Parathyroid adenoma (tissue), 2 donors: ENCODE measurements at regions not wholly inside any gene's neighbourhood (a gene's known extent, or its start where the extent isn't known, plus 50 kb on each side); places are given as distances from the start of the nearest gene placed in this dataset.

Experiments used
- H2AFZ ChIP-seq: fragments of 300-600 bp; sonication (generic); one replicate; pipeline ENCODE4 v1.7.0; 2017; ENCODE audit warnings: antibody characterized with exemption, mild to moderate bottlenecking
- H3K27ac ChIP-seq: fragments of 300-600 bp; sonication (generic); one replicate; pipeline ENCODE4 v1.7.0; 2017
- H3K27me3 ChIP-seq: fragments of 300-600 bp; sonication (generic); one replicate; pipeline ENCODE4 v1.7.0; 2017; ENCODE audit warnings: low read length; ENCODE audit not compliant: control insufficient read depth, insufficient read depth
- H3K36me3 ChIP-seq: fragments of 300-600 bp; sonication (generic); one replicate; pipeline ENCODE4 v1.7.0; 2017; ENCODE audit warnings: low read length; ENCODE audit not compliant: control insufficient read depth, insufficient read depth
- H3K4me1 ChIP-seq: fragments of 300-600 bp; sonication (generic); one replicate; pipeline ENCODE4 v1.7.0; 2017; ENCODE audit warnings: control low read depth
- H3K4me2 ChIP-seq: fragments of 300-600 bp; sonication (generic); one replicate; pipeline ENCODE4 v1.7.0; 2017; ENCODE audit warnings: low read length
- H3K4me3 ChIP-seq: fragments of 300-600 bp; sonication (generic); one replicate; pipeline ENCODE4 v1.7.0; 2017; ENCODE audit warnings: low read depth, low read length
- H3K79me2 ChIP-seq: fragments of 300-600 bp; sonication (generic); one replicate; pipeline ENCODE4 v1.7.0; 2017; ENCODE audit warnings: control low read depth
- H3K9ac ChIP-seq: fragments of 300-600 bp; sonication (generic); one replicate; pipeline ENCODE4 v1.7.0; 2017; ENCODE audit warnings: mild to moderate bottlenecking
- H3K9me3 ChIP-seq: fragments of 300-600 bp; sonication (generic); one replicate; pipeline ENCODE4 v1.7.0; 2017; ENCODE audit warnings: low read length; ENCODE audit not compliant: control insufficient read depth
- CTCF ChIP-seq: fragments of 300-600 bp; sonication (generic); IDR thresholded peaks from one replicate; pipeline ENCODE4 v1.7.0; 2017; ENCODE audit warnings: antibody characterized with exemption, mild to moderate bottlenecking
- donor health status: primary hyperparathyroidism.

GRCh38 chr13:103726808-103727207 lies 660.6 kb upstream of the SLC10A2 start:
- H3K27ac ChIP-seq: no peak overlapping the region
- peaks cover 2% of the 10 kb centered on the region for H3K4me1 ChIP-seq
- no peak overlapping the region for H3K4me2 ChIP-seq
- no peaks in the 10 kb centered on the region for H3K79me2 ChIP-seq
- H3K4me3 ChIP-seq: no peak overlapping the region
- no peaks in the 10 kb centered on the region for H3K9me3 ChIP-seq
- H2AFZ ChIP-seq: no peak overlapping the region
- no peaks in the 10 kb centered on the region for H3K36me3 ChIP-seq
- no peaks in the 10 kb centered on the region for H3K27me3 ChIP-seq
- TF ChIP-seq CTCF: no peak
- no peak overlapping the region for H3K9ac ChIP-seq

- H3K4me1 ChIP-seq: no peaks in the 10 kb centered on the region
Observed at GRCh38 chr13:103716718-103717117, 650.5 kb upstream of the SLC10A2 start.

GRCh38 chr13:103715335-103715734 lies 649.1 kb upstream of the SLC10A2 start:
- H3K4me1 ChIP-seq: no peaks in the 10 kb centered on the region
- no peak overlapping the region for H2AFZ ChIP-seq
- no peaks in the 10 kb centered on the region for H3K9me3 ChIP-seq
- no peaks in the 10 kb centered on the region for H3K79me2 ChIP-seq
- no peak overlapping the region for H3K4me2 ChIP-seq
- H3K9ac ChIP-seq: no peak overlapping the region
- no peaks in the 10 kb centered on the region for H3K36me3 ChIP-seq
- H3K27ac ChIP-seq: no peak overlapping the region
- H3K27me3 ChIP-seq: no peaks in the 10 kb centered on the region
- H3K4me3 ChIP-seq: no peak overlapping the region
- TF ChIP-seq CTCF: no peak

More at GRCh38 chr13:103716718-103717117, 650.5 kb upstream of the SLC10A2 start:
- no peak for TF ChIP-seq CTCF
- H3K4me2 ChIP-seq: no peak overlapping the region
- H3K4me3 ChIP-seq: no peak overlapping the region
- H3K27ac ChIP-seq: no peak overlapping the region
- H3K36me3 ChIP-seq: no peaks in the 10 kb centered on the region
- no peaks in the 10 kb centered on the region for H3K27me3 ChIP-seq
- H3K79me2 ChIP-seq: no peaks in the 10 kb centered on the region
- no peaks in the 10 kb centered on the region for H3K9me3 ChIP-seq
- no peak overlapping the region for H3K9ac ChIP-seq
- H2AFZ ChIP-seq: no peak overlapping the region

GRCh38 chr13:103703246-103703645 lies 637.0 kb upstream of the SLC10A2 start:
- Histone ChIP-seq H3K36me3 (no peaks in the 10 kb centered on the region), H3K27ac (no peak overlapping the region), H3K9ac (no peak overlapping the region), H3K4me2 (no peak overlapping the region), H3K9me3 (no peaks in the 10 kb centered on the region), H2AFZ (no peak overlapping the region), H3K27me3 (no peaks in the 10 kb centered on the region), H3K4me3 (no peak overlapping the region), H3K4me1 (no peaks in the 10 kb centered on the region), H3K79me2 (no peaks in the 10 kb centered on the region)
- TF ChIP-seq CTCF: no peak

- Histone ChIP-seq H3K36me3 (no peaks in the 10 kb centered on the region), H3K4me1 (no peaks in the 10 kb centered on the region), H3K79me2 (no peaks in the 10 kb centered on the region), H3K4me3 (no peak overlapping the region), H3K9ac (no peak overlapping the region), H3K9me3 (no peaks in the 10 kb centered on the region), H3K27ac (no peak overlapping the region), H2AFZ (no peak overlapping the region), H3K4me2 (no peak overlapping the region), H3K27me3 (no peaks in the 10 kb centered on the region)
- no peak for TF ChIP-seq CTCF
Observed at GRCh38 chr13:103698000-103698399, 631.8 kb upstream of the SLC10A2 start.
